Erythroblast (primary cell): ENCODE measurements at regions not wholly inside any gene's neighbourhood (a gene's known extent, or its start where the extent isn't known, plus 50 kb on each side); places are given as distances from the start of the nearest gene placed in this dataset.

ENCODE experiments used
- GATA1 ChIP-seq: IDR thresholded peaks from 2 replicates; pipeline ENCODE4 v1.6.1; 2011; ENCODE audit warnings: low read depth, mild to moderate bottlenecking, control low read depth, low read length, moderate library complexity
- POLR2A ChIP-seq: IDR thresholded peaks from 2 replicates; pipeline ENCODE4 v1.6.1; 2011; ENCODE audit warnings: mild to moderate bottlenecking, low read length

- TF ChIP-seq POLR2A: no peak
- no peak for TF ChIP-seq GATA1
Observed at GRCh38 chr12:22893878-22894277, 268.9 kb downstream of the ETNK1 start.
